GM12878 (cell line): ENCODE measurements at regions not wholly inside any gene's neighbourhood (a gene's known extent, or its start where the extent isn't known, plus 50 kb on each side); places are given as distances from the start of the nearest gene placed in this dataset.

Source experiments
- ATAC-seq: fragments of 200-7000 bp; cut with Tn5 transposase; 3 replicates; pipeline ENCODE4 v1.9.1; 2020; ENCODE audit warnings: mild to moderate bottlenecking, moderate library complexity
- BruUV-seq: library from RNA; stranded (reverse); fragments of 400-500 nt; replicated peaks from 2 replicates; lab custom pipeline; 2021; lab: Mats Ljungman, UMichigan
- CTCF ChIA-PET: fragments of 300-600 bp; sonication (Branson Sonifier 250); formaldehyde crosslinking; extraction: SDS; loops from one replicate; lab custom pipeline; 2021; ENCODE audit warnings: inconsistent platforms; lab: Yijun Ruan, JAX
- POLR2A ChIA-PET: fragments of 350-600 bp; formaldehyde crosslinking; extraction: SDS; loops from one replicate; lab custom pipeline; 2021; ENCODE audit warnings: inconsistent platforms; lab: Charles Lee
- RAD21 ChIA-PET: fragments of 300-600 bp; sonication (Branson Sonifier 250); formaldehyde crosslinking; loops from one replicate; lab custom pipeline; 2023; ENCODE audit warnings: antibody characterized with exemption; ENCODE audit not compliant: unreplicated experiment; lab: Charles Lee
- SMC1A ChIA-PET: fragments of 300-600 bp; sonication (Branson Sonifier 250); formaldehyde crosslinking; loops from one replicate; lab custom pipeline; 2023; ENCODE audit not compliant: unreplicated experiment, uncharacterized antibody; lab: Charles Lee
- DNase-seq: peaks from one replicate; pipeline ENCODE4 v3.0.0-alpha.2; 2011; ENCODE audit warnings: low read depth, low spot score
- FAIRE-seq: peaks from 3 replicates; lab custom pipeline; 2011; peaks lifted over from hg19 to GRCh38; lab: Jason Lieb, UNC
- H2AFZ ChIP-seq: 2 replicates; pipeline ENCODE4 v1.6.0; 2011; ENCODE audit warnings: low read depth, low read length, control low read depth; ENCODE audit not compliant: control insufficient read depth
- H3K27ac ChIP-seq: 2 replicates; pipeline ENCODE4 v1.5.1; 2011; ENCODE audit warnings: control low read depth; ENCODE audit not compliant: control insufficient read depth, insufficient read depth
- H3K27me3 ChIP-seq, 2 experiments: replicated peaks in 1 of 2; 2 replicates each; pipeline versions ENCODE4 v1.6.0 to v1.6.1; 2011; ENCODE audit warnings: low read length in 1 of 2; ENCODE audit not compliant: control insufficient read depth in 2 of 2, insufficient read depth in 2 of 2
- H3K36me3 ChIP-seq, 2 experiments: 2 replicates each; pipeline ENCODE4 v1.5.1; 2011; ENCODE audit warnings: low read length in 1 of 2; ENCODE audit not compliant: control insufficient read depth in 2 of 2, insufficient read depth in 2 of 2
- H3K4me1 ChIP-seq: 2 replicates; pipeline ENCODE4 v1.6.1; 2011; ENCODE audit warnings: mild to moderate bottlenecking, low read length, moderate library complexity, mixed read lengths; ENCODE audit not compliant: control insufficient read depth, insufficient read depth
- H3K4me2 ChIP-seq: 2 replicates; pipeline ENCODE4 v1.6.0; 2011; ENCODE audit warnings: control low read depth; ENCODE audit not compliant: control insufficient read depth, insufficient read depth
- H3K4me3 ChIP-seq: fragments of 200-600 bp; sonication (generic); 2 replicates; pipeline ENCODE4 v1.5.1; 2016
- H3K79me2 ChIP-seq: 2 replicates; pipeline ENCODE4 v1.6.0; 2011; ENCODE audit warnings: low read length; ENCODE audit not compliant: control insufficient read depth, insufficient read depth
- H3K9ac ChIP-seq: 2 replicates; pipeline ENCODE4 v1.8.0; 2011; ENCODE audit warnings: low read length, control low read depth, mixed read lengths; ENCODE audit not compliant: control insufficient read depth, insufficient read depth
- H3K9me3 ChIP-seq: replicated peaks from 3 replicates; pipeline ENCODE4 v1.5.1; 2011; ENCODE audit warnings: mild to moderate bottlenecking, low read length; ENCODE audit not compliant: control insufficient read depth, insufficient read depth
- H4K20me1 ChIP-seq: 2 replicates; pipeline ENCODE4 v1.6.0; 2011; ENCODE audit not compliant: control insufficient read depth, insufficient read depth
- BMI1 ChIP-seq: fragments of 450-650 bp; IDR thresholded peaks from 2 replicates; pipeline ENCODE4 v1.6.1; 2016; ENCODE audit warnings: mild to moderate bottlenecking, moderate library complexity, borderline replicate concordance
- CEBPZ ChIP-seq: fragments of 150-350 bp; IDR thresholded peaks from 2 replicates; pipeline ENCODE4 v1.6.1; 2016; ENCODE audit warnings: low read depth, low read length
- EED ChIP-seq: sonication (generic); IDR thresholded peaks from 2 replicates; pipeline ENCODE4 v1.6.1; 2016; ENCODE audit warnings: antibody characterized with exemption, low read depth
- POLR2AphosphoS2 ChIP-seq: IDR thresholded peaks from 2 replicates; pipeline ENCODE4 v1.6.1; 2011; ENCODE audit warnings: low read depth, mild to moderate bottlenecking, low read length, improper control_type of control experiment, moderate library complexity
- POLR2AphosphoS5 ChIP-seq: IDR thresholded peaks from 2 replicates; pipeline ENCODE4 v1.6.1; 2011; ENCODE audit warnings: mild to moderate bottlenecking, low read length, inconsistent platforms
- RELA ChIP-seq: fragments of 450-650 bp; IDR thresholded peaks from 2 replicates; pipeline ENCODE4 v1.8.0; 2014; ENCODE audit warnings: borderline replicate concordance; ENCODE audit not compliant: partially characterized antibody
- SIX5 ChIP-seq: IDR thresholded peaks from 2 replicates; pipeline ENCODE4 v1.6.1; 2011; ENCODE audit warnings: mild to moderate bottlenecking, low read depth, low read length, moderate library complexity; ENCODE audit not compliant: severe bottlenecking
- TCF7 ChIP-seq: IDR thresholded peaks from 2 replicates; pipeline ENCODE4 v1.6.1; 2014; ENCODE audit warnings: antibody characterized with exemption, borderline replicate concordance
- WGBS: methylation state at CpG from one replicate; pipeline ENCODE4 v1.1.6; 2016; ENCODE audit warnings: low lambda C conversion rate; ENCODE audit not compliant: insufficient replicate concordance, insufficient coverage; ENCODE audit errors: missing lambda C conversion rate; 5-methylcytosine and 5-hydroxymethylcytosine counted together
- in situ Hi-C: fragments of 300-500 bp; cut with MboI; formaldehyde crosslinking; loops from 9 replicates; pipeline ENCODE4 v1.14.3; 2018; ENCODE audit warnings: mixed read lengths
- intact Hi-C: fragments of 100-400 bp; cut with micrococcal nuclease; formaldehyde crosslinking; loops from one replicate; pipeline ENCODE4 v1.14.2; 2022; ENCODE audit not compliant: unreplicated experiment

GRCh38 chr15:69731081-69731330, 278.4 kb downstream of the RPLP1 start:
- no peak overlapping the region for H3K9ac ChIP-seq
- ChIA-PET POLR2A (no interaction called here), CTCF (interaction anchor here (0.7 to 1.1 kb wide), 3 partner anchors 18 to 751 kb away, joined by 3 read pairs; no protein-coding TSS in a partner anchor), SMC1A (interaction anchor here (0.5 to 2.6 kb wide), 6 partner anchors 8 to 228 kb away, joined by 3 to 7 read pairs (median 3); no protein-coding TSS in a partner anchor), RAD21 (interaction anchor here (0.9 to 1.3 kb wide), 3 partner anchors 12 to 25 kb away, joined by 3 to 4 read pairs (median 4); no protein-coding TSS in a partner anchor)
- in situ Hi-C loops (no loop called here), intact Hi-C loops (no loop called here)
- H3K27me3 ChIP-seq = peaks cover 0 to 4% of the 10 kb centered on the region in 2 experiments; a peak in 2 of 4 replicates
- peaks cover 6% of the 10 kb centered on the region; the same call in 1 of the 2 replicates for H3K4me1 ChIP-seq
- BruUV-seq = no TSS peak
- 82% methylated on average over 2 of the region's 2 CpGs for WGBS
- no peak overlapping the region for H3K4me3 ChIP-seq
- FAIRE-seq (no peak), ATAC-seq (no peak), DNase-seq (no peak)
- no peak overlapping the region for H2AFZ ChIP-seq
- no peaks in the 10 kb centered on the region for H3K9me3 ChIP-seq
- no peak for TF ChIP-seq BMI1
- TF ChIP-seq CEBPZ = no peak
- TF ChIP-seq EED = no peak
- TF ChIP-seq SIX5 = no peak
- TF ChIP-seq TCF7 = no peak
- TF ChIP-seq RELA = no peak
- TF ChIP-seq POLR2AphosphoS5 = no peak
- no peak for TF ChIP-seq POLR2AphosphoS2
- H3K27ac ChIP-seq = no peak overlapping the region
- H4K20me1 ChIP-seq = no peaks in the 10 kb centered on the region
- H3K4me2 ChIP-seq = no peak overlapping the region
- H3K79me2 ChIP-seq = no peaks in the 10 kb centered on the region
- no peaks in the 10 kb centered on the region for H3K36me3 ChIP-seq
